ENCODE measurements at regions not wholly inside any gene's neighbourhood (a gene's known extent, or its start where the extent isn't known, plus 50 kb on each side); places are given as distances from the start of the nearest gene placed in this dataset.
A peak's percentile ranks its signal among the peaks of the same experiment; 100 is the strongest.

DNA sequence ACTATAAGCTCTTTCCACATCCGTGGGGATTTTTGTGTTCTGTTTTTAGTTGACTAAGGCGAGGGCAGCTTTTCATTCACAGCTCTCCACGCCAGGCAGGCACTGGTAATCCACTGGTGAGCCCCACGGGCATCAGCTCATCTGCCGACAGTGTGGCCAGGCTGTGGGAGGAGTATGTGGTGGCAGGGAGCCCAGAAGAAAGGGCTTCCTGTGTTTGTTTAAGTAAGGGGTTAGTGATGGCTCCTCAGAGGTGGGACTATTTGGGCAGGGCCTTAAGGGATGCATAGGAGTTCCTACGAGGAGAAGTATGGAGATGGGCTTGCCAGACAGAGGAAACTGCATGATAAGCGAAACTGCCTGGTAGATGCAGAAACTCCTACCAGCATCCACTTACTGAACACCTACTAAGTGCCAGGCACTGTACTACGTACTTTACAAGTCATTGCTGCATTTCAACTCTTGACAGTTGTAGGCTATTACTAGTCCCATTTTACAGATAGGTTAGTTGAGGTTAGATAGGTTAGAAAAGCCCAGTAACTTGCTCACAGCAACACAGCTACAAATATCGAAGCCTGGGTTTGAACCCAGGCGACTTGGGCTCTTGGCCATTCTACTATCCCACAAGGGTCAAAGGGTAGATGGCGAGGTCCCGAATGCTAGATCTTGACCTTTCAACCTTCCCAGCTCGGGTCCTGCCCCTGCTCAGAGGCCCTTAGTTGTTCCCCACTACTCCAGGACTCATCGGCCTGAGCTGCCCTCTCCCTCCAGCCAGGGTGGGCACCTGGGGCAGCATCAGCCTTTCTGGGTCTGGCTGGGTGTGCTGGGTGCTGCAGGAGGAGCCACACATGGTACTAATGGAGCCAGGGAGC, 55.1 kb downstream of the CEBPB start:
- Histone ChIP-seq H3K4me1 (ENCODE audit: control insufficient read depth, extremely low read depth, insufficient read depth, low read length) (peaks cover 41% of the 10 kb centered on the region), H3K9ac (ENCODE audit: control insufficient read depth, extremely low read depth, insufficient read depth, low read length) (no peak overlapping the region), H3K4me2 (ENCODE audit: control insufficient read depth, extremely low read depth, insufficient read depth, low read depth, low read length) (no peak overlapping the region), H3K79me2 (ENCODE audit: control insufficient read depth, insufficient read depth, low read length) (no peaks in the 10 kb centered on the region), H3K9me1 (ENCODE audit: control insufficient read depth, extremely low read depth, insufficient read depth, low read length) (no peaks in the 10 kb centered on the region), H4K20me1 (ENCODE audit: control insufficient read depth, extremely low read depth, insufficient read depth, low read length) (no peaks in the 10 kb centered on the region), H3K27me3 (ENCODE audit: control insufficient read depth, extremely low read depth, insufficient read depth, low read length) (no peaks in the 10 kb centered on the region), H3K36me3 (ENCODE audit: control insufficient read depth in 2 of 2, extremely low read depth in 1 of 2, insufficient read depth in 2 of 2, low read length in 2 of 2) (no peaks in the 10 kb centered on the region), H3K4me3 (ENCODE audit: control insufficient read depth in 2 of 3, extremely low read depth in 1 of 3, insufficient read depth in 2 of 3, low read depth in 1 of 3, low read length in 3 of 3) (no peak overlapping the region), H2AFZ (ENCODE audit: control insufficient read depth, low read length) (no peak overlapping the region), H3K9me3 (ENCODE audit: control insufficient read depth, low read depth, low read length) (no peaks in the 10 kb centered on the region), H3K27ac (ENCODE audit: control insufficient read depth, insufficient read depth, low read length) (no peak overlapping the region)
- DNase-seq (ENCODE audit: low read depth, low spot score) = no peak
- TF ChIP-seq EZH2 (IDR thresholded peaks at IDR 0.05; ENCODE audit: low read length) = no peak
- TF ChIP-seq, protein P1, sequence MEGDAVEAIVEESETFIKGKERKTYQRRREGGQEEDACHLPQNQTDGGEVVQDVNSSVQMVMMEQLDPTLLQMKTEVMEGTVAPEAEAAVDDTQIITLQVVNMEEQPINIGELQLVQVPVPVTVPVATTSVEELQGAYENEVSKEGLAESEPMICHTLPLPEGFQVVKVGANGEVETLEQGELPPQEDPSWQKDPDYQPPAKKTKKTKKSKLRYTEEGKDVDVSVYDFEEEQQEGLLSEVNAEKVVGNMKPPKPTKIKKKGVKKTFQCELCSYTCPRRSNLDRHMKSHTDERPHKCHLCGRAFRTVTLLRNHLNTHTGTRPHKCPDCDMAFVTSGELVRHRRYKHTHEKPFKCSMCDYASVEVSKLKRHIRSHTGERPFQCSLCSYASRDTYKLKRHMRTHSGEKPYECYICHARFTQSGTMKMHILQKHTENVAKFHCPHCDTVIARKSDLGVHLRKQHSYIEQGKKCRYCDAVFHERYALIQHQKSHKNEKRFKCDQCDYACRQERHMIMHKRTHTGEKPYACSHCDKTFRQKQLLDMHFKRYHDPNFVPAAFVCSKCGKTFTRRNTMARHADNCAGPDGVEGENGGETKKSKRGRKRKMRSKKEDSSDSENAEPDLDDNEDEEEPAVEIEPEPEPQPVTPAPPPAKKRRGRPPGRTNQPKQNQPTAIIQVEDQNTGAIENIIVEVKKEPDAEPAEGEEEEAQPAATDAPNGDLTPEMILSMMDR (optimal IDR thresholded peaks at IDR 0.05 in 1 of 3, IDR thresholded peaks at IDR 0.05 in 1 of 3, conservative IDR thresholded peaks at IDR 0.05 in 1 of 3; ENCODE audit: extremely low read depth in 1 of 3, insufficient read depth in 2 of 3, low read length in 3 of 3) = no peak
- no peak for FAIRE-seq
- dilution Hi-C loops (cut with MboI; ENCODE audit: extremely low pct_ligation_motif_present, low sequenced_read_pairs) = no loop called here

DNA sequence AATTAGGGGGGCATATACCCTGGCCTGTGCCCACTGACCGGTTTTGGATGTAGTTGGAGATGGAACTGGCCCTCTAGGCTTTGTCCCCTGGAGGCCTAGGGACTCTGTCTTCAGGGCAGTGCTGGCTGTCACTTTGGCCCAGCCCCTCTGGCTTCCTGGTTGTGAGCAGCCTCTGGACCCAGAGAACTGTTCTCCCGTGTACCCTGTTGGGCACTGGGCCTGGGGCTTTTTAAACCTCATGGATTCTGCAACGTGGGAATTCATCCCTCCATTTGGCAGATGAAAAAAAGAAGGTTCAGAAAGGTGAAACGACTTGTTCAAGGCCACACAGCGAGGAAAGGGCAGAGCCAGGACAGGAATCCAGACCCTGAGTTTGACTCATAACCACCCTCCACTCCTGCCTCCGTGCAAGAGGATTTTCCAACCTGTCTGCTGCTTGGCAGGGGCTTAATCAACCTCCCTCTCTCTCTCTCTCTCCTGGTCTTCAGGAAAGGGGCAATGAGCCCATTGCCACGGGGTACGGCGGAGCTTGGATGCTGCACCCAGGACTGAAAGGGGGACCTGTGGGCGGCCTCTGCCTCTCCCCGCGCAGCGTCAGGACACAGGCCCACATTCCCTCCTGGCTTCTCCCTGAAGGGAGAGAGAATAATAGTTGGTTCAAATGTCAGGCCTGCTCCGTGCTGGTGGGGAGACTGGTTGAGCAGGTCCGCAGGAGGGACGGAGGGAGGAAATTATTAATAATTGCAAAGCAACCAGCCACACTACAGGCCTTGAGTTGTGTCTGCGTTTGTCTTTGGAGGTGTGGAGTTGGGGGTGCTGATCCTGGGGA, 56.0 kb downstream of the CEBPB start:
- dilution Hi-C loops (cut with MboI; ENCODE audit: extremely low pct_ligation_motif_present, low sequenced_read_pairs) = no loop called here
- Histone ChIP-seq H3K4me2 (ENCODE audit: control insufficient read depth, extremely low read depth, insufficient read depth, low read depth, low read length) (no peak overlapping the region), H3K9me3 (ENCODE audit: control insufficient read depth, low read depth, low read length) (no peaks in the 10 kb centered on the region), H2AFZ (ENCODE audit: control insufficient read depth, low read length) (peak overlapping the region; percentile 25), H3K27ac (ENCODE audit: control insufficient read depth, insufficient read depth, low read length) (no peak overlapping the region), H4K20me1 (ENCODE audit: control insufficient read depth, extremely low read depth, insufficient read depth, low read length) (no peaks in the 10 kb centered on the region), H3K27me3 (ENCODE audit: control insufficient read depth, extremely low read depth, insufficient read depth, low read length) (no peaks in the 10 kb centered on the region), H3K79me2 (ENCODE audit: control insufficient read depth, insufficient read depth, low read length) (no peaks in the 10 kb centered on the region), H3K4me1 (ENCODE audit: control insufficient read depth, extremely low read depth, insufficient read depth, low read length) (peaks cover 41% of the 10 kb centered on the region), H3K9me1 (ENCODE audit: control insufficient read depth, extremely low read depth, insufficient read depth, low read length) (no peaks in the 10 kb centered on the region), H3K36me3 (ENCODE audit: control insufficient read depth in 2 of 2, extremely low read depth in 1 of 2, insufficient read depth in 2 of 2, low read length in 2 of 2) (no peaks in the 10 kb centered on the region), H3K9ac (ENCODE audit: control insufficient read depth, extremely low read depth, insufficient read depth, low read length) (no peak overlapping the region), H3K4me3 (ENCODE audit: control insufficient read depth in 2 of 3, extremely low read depth in 1 of 3, insufficient read depth in 2 of 3, low read depth in 1 of 3, low read length in 3 of 3) (no peak overlapping the region)
- TF ChIP-seq, protein P1 (optimal IDR thresholded peaks at IDR 0.05 in 1 of 3, IDR thresholded peaks at IDR 0.05 in 1 of 3, conservative IDR thresholded peaks at IDR 0.05 in 1 of 3; ENCODE audit: extremely low read depth in 1 of 3, insufficient read depth in 2 of 3, low read length in 3 of 3) = no peak
- TF ChIP-seq EZH2 (IDR thresholded peaks at IDR 0.05; ENCODE audit: low read length) = no peak
- no peak for DNase-seq (ENCODE audit: low read depth, low spot score)
- FAIRE-seq = no peak

Measured in keratinocyte (primary cell).